SU-DHL-6 (cell line): ENCODE measurements at regions not wholly inside any gene's neighbourhood (a gene's known extent, or its start where the extent isn't known, plus 50 kb on each side); places are given as distances from the start of the nearest gene placed in this dataset.

Experiments used
- EZH2phosphoT487 ChIP-seq: fragments of 200-600 bp; sonication (generic), shearing (Covaris generic); conservative IDR thresholded peaks from 2 replicates; pipeline ENCODE4 v1.6.1; 2018; ENCODE audit warnings: mild to moderate bottlenecking, antibody characterized with exemption, low read length, moderate library complexity, mixed read lengths
- TF ChIP-seq, protein P1 (sequence below): fragments of 200-600 bp; sonication (generic); IDR thresholded peaks from one replicate; pipeline ENCODE4 v1.5.1; 2017; ENCODE audit warnings: antibody characterized with exemption, mild to moderate bottlenecking, low read length, moderate library complexity; ENCODE audit not compliant: insufficient read depth, poor library complexity, severe bottlenecking

DNA sequence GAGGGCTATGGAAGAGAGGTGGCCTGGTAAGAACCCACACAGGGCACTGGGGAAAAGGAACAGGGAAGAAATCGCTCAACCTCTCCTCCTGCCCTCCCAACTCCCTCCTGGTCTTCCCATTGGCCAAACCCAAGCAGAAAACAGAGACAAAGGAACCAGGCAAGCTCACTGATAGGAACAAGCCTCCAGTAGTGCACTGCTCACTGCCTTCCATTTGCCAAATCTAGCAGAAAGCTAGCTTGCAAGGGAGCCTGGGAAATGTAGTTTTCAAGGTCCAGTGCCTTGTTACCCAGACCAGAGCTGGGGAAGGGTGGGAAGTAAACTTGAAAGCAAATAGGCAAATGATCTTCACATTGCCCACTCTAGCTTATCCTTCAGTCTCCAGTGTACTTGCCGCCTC, 556.1 kb upstream of the AUTS2 start:
- TF ChIP-seq, protein P1, sequence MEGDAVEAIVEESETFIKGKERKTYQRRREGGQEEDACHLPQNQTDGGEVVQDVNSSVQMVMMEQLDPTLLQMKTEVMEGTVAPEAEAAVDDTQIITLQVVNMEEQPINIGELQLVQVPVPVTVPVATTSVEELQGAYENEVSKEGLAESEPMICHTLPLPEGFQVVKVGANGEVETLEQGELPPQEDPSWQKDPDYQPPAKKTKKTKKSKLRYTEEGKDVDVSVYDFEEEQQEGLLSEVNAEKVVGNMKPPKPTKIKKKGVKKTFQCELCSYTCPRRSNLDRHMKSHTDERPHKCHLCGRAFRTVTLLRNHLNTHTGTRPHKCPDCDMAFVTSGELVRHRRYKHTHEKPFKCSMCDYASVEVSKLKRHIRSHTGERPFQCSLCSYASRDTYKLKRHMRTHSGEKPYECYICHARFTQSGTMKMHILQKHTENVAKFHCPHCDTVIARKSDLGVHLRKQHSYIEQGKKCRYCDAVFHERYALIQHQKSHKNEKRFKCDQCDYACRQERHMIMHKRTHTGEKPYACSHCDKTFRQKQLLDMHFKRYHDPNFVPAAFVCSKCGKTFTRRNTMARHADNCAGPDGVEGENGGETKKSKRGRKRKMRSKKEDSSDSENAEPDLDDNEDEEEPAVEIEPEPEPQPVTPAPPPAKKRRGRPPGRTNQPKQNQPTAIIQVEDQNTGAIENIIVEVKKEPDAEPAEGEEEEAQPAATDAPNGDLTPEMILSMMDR, result no peak
- TF ChIP-seq EZH2phosphoT487, result no peak
